GM18907 (cell line): ENCODE measurements at regions not wholly inside any gene's neighbourhood (a gene's known extent, or its start where the extent isn't known, plus 50 kb on each side); places are given as distances from the start of the nearest gene placed in this dataset.

Experiments used
- ATAC-seq: cut with Tn5 transposase; IDR thresholded peaks from one replicate; pipeline ENCODE4 v1.9.1; 2021; ENCODE audit warnings: mild to moderate bottlenecking, moderate library complexity; ENCODE audit not compliant: unreplicated experiment

- ATAC-seq, result no peak
These were observed 52.1 kb upstream of the EIF3M start for GRCh38 chr11:32531528-32531927.

DNA sequence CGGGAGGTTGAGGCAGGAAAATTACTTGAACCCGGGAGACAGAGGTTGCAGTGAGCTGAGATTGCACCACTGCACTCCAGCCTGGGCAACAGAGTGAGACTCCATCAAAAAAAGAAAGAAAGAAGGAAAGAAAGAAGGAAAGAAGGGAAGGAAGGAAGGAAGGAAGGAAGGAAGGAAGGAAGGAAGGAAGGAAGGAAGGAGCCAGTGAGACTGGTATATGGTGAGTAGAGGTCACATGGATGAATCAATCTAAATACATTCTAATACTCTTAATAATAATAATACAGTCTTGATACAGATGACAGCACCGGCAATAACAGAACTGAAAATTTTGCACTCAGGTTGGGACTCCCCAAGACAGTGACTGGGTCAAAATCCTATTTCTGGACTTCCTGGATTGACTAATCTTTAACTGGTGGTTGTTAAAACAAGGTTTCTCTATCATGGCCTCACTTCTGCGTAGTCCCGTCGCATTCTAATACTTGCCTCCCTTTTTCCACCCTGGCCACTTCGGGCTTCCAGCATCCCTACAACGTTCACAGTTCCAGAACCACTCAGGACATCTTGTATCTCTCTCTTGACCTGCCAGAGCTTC lies 53.5 kb upstream of the EIF3M start:
- ATAC-seq, result peak; percentile 98

- no peak for ATAC-seq
These were observed 56.1 kb upstream of the EIF3M start for GRCh38 chr11:32527261-32528175.

- no peak for ATAC-seq
These were observed 56.9 kb upstream of the EIF3M start for GRCh38 chr11:32526760-32527159.

DNA sequence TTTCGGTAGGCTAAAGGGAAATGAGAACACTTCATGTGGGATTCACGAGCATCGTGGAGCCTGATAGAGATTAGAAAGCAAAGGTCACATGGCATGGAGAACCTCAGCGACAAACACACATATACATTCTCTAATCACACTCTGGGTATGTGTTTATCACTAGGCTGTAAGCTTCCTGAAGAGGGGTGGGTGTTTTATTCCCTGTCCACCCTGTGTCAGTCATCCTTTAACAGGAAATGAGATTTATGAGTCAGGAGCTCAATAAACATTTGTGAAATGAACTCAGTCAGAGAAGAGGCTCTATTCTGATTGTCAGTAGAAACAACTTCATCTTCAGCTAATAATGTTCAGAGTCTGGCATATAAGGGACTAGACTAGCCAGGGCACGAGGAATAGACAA lies 71.7 kb upstream of the EIF3M start:
- ATAC-seq, result no peak

- no peak for ATAC-seq
These were observed 73.6 kb upstream of the EIF3M start for GRCh38 chr11:32510039-32510438.

GRCh38 chr11:32508780-32509179 lies 73.4 kb upstream of the WT1 start:
- ATAC-seq, result no peak

DNA sequence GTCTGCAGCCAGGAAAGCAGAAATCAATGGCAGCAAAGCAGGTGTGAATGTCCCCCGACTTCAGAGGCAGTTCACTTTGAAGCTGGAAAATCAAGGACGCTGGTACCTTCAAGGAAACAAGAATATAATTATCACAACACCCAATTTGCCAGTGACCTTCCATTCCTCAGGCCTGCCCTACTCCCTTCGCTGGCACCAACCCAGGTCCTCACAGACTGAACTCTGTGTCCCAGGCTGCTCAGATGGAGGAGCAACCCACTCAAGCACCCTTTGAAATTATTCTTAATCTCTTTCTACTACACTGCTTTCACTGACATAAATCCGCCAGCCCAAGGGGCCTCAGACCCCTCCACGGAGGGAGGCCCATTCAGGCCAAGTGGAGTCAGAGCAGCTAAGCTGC lies 64.7 kb upstream of the WT1 start:
- no peak for ATAC-seq

DNA sequence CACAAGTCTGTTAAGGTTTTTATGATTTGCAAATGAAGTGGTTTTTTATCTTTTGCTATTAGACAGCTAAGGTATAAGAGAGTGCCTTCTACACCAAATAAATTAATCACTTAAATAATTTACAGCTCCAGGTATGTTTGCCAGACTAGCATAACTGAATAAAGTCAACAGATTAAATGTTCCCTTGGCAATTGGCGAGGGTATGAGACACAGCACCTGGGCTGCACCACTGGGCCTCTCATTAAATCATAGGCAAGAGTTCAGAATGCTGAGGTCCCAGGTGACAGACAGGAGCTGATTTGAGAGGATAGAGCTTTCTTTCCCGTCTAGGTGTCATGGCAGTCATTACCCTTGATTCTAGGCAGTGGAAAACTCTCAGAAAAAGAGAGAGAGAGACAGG lies 62.6 kb upstream of the WT1 start:
- ATAC-seq, result no peak

- ATAC-seq, result no peak
These were observed 59.3 kb upstream of the WT1 start for GRCh38 chr11:32494629-32495028.

GRCh38 chr11:32489464-32489863 lies 54.1 kb upstream of the WT1 start:
- no peak for ATAC-seq

- no peak for ATAC-seq
These were observed 51.9 kb upstream of the WT1 start for GRCh38 chr11:32487270-32487669.

GRCh38 chr11:32485733-32486132 lies 50.4 kb upstream of the WT1 start:
- no peak for ATAC-seq
